Lung microvascular endothelial cell (primary cell): ENCODE measurements at regions not wholly inside any gene's neighbourhood (a gene's known extent, or its start where the extent isn't known, plus 50 kb on each side); places are given as distances from the start of the nearest gene placed in this dataset.

Experiments
- DNase-seq, 2 donors: peaks; one replicate each; pipeline versions ENCODE4 v3.0.0 to v3.0.0-alpha.2; 2010; ENCODE audit warnings: low read depth in 2 of 2

DNA sequence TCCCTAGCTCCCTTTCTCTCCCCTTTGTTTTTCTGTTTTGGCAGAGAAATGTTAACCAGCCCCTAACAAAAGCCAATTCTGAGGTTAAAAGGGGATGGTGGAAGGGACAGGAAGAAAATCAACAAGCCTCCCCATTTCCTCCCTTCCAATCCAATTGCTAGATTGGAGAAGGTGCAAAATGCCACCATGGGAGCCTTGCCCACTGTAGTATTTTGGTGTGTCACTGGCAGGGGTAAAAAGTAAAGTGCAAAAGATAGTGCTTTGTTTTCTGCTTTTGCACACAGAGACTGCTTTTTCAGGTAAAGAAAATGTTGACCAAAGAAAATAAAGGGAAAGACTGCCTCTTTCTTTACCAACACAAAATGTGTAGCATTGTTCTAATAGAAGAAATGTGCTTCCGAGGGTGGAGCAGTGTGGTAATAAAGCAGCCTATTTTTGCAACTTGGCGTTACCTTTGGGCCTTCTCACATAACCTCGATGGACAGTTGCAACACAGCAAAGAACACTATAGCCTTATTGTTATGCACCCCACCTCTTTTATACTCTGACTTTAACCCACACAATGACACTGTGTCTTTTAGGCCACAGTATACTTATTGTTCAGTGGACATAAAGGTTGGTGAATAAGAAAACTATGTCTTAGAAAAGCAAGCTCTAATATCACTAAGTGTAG lies 861.8 kb downstream of the BCL11A start:
- DNase-seq, result no peak

DNA sequence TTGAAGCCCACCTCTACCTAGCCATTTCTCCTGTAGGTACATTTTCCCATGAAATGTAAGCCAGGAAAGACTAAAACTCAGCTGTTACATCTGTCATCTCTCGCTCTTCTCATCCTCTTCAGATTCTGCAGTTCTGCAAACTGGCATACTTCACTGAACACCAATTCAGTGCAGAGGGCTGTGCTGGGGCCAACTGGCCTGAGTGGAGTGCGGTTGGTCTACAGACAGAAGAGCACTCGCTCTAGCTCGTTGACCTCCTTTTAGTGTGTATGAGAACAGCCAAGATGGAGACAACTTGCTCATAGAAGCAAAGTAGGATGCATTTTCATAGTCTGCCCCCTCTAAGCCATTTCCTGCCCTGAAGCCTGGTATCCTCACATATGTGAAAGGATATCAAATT lies 862.6 kb downstream of the BCL11A start:
- DNase-seq, result no peak

DNA sequence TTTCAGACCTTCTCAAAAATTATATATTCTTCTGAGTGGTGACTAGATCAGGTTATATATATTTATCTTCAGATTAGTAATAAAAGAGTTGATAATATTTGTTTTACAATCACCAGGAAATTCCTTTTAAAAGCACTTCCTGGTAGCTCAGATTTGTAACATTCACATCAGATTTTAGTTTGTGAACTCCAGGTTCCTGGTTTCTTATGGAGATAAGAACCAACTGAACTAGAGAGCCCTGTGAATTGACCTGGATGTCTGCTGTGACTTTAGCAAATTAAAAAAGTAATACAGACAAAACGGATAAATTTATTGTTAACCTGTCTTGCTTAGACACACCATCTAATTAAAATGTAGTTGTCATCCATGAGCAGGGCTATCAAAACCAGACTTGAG lies 868.7 kb downstream of the BCL11A start:
- peak in 1 of 2 donors; percentile 7 for DNase-seq

DNA sequence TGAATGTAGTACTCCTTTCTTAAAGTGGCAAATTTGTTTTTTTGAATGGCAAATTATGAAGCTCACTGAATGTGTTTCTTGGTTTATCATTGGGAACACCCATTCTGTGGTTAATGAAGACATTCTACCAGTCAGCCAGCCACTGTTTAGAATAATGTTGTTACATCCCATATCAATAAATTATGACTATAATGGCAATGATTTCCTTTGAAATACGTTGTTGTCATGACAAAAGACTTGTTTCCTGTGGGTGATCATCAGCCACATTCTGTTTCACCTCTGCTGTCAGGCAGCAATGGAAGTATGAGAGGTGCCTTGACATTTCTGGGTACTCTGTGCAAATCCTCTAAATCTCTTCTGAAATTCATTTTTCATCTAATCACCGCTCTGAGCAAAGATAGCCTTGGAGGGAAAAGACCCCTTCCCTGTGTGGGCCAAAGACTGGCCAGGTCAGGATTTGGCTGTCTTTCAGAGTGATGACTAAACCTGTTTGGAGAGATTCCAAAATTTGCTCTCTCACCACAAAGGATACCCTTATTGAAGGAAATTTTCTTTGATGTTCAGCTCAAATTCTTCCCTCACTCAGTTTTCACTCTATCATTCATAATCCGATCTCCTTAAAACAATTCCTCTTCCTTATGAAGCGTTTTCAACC lies 869.2 kb downstream of the BCL11A start:
- peak in 1 of 2 donors; percentile 63 for DNase-seq

DNA sequence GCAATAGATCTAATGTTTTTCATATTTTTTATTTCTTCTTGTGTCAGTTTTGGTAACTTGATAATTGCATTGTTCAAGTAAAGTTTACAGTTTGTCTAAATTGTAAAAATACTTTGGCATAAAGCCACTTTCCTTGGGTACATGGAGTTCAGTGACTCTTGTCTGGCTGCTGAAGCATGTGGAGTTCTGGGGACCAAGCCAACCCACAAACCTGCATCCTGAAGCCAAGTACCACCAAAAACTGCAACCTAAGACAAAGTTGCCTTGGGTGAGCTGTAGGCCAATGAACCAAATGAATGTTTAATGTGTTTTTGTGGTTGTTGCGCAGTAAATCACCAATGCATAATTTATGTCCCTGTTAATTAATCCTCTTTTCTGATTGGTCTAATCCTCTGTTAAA lies 872.6 kb downstream of the BCL11A start:
- no peak for DNase-seq

DNA sequence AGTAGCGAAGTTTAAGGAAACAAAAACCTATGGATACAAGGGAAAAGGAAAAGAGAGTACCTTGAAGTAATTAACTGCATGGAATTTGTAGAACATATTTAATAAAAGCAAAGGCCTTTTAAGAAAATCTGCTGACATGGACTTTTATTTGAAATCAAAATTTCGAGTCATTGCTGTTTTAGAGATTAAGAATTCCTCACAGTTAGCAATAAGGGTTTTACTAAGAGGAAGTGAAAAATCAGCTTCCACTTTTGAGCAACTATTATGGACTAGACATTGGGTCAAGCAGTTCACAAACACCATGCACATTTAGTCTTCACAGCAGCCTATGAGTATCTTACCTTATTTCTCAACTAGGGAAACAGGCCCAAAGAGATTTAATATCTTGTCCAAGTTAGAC lies 876.3 kb downstream of the BCL11A start:
- no peak for DNase-seq

DNA sequence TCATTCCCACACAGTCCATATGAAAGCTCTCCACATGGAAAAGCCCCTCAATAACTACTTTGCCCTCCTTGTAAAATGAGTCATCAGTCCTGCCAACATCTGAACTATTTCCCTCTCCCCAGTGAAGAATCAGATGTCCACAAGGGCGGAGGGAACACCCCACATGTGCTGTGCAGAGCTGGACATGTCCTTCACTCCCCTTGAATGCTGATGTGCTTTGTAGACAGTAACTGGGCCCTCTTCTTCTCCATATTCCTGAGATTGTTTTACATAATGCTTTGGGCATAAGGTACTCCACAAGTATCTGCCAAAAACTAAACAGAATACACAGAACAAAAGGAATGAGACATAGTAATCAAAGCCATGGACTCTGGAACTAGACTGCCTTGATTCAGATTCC lies 879.4 kb downstream of the BCL11A start:
- DNase-seq, result no peak

DNA sequence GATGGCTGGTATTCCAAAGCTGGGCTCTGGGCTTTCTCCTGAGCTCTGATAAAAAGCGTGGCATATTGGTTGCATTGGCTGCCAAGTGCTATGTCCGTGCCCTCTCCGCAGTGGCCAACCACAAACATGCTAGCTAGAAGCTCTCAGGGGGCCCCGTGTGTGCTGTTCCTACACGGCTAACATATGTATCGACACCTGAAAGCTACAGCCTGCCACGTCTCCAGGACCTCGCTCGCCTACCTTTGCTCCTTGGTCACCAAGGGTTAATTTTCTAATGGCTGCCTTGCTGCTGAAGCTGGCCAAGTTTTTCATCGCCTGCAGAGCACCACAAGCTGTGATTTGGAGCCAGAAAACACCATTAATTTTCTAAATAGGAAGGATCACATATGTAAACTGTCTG lies 888.4 kb downstream of the BCL11A start:
- no peak for DNase-seq

DNA sequence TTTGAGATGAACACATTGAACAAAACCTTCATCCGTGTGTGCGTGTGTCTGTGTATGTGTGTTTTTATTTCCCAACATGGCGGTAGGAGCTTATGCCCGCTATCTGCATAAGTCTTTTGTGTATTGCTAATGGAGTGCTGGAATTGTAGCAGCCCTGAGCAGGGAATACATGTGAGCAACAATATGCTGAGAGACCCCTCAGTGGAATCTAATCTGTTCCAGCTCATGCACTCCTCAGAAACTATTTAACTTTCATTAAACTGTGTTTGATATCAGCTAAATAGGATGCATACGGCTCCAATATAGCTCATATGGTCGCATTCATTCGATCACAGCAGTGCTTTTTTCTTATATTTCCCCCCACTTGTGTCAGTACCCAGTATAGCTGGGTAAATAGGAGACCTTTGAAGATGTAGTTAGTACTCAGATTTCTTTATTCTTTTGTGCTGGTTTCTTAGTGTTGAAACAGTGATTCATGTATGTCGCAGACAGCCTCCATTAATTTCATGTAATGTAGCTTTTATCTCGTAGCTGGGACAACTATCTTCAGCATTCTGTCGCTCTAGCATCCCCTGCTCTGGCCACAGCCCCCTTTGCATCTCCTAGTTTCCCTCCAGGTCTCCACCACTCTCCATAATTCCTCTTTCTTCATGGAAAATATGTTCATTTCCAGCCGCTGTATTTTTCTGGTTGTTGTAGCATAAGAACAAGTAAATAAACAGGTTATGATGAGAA lies 891.2 kb downstream of the BCL11A start:
- no peak for DNase-seq

DNA sequence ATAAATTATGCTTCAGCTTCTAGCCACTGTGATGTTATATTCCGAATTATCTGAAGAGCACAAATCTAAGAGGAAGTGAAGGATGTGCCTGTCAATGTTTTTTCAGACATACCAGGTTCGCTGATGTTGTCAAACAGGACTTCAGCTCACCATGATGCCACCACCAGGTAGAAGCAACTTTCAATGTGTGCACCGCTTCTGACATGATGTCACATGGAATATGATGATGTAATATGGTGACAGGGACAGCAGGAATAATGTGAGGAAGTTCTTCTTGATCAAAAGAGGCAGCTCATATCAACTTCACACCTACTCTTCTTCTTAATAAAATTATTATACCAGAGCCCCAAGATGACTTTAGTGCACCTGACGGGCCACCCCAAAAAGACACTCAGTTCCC lies 893.2 kb downstream of the BCL11A start:
- no peak for DNase-seq

DNA sequence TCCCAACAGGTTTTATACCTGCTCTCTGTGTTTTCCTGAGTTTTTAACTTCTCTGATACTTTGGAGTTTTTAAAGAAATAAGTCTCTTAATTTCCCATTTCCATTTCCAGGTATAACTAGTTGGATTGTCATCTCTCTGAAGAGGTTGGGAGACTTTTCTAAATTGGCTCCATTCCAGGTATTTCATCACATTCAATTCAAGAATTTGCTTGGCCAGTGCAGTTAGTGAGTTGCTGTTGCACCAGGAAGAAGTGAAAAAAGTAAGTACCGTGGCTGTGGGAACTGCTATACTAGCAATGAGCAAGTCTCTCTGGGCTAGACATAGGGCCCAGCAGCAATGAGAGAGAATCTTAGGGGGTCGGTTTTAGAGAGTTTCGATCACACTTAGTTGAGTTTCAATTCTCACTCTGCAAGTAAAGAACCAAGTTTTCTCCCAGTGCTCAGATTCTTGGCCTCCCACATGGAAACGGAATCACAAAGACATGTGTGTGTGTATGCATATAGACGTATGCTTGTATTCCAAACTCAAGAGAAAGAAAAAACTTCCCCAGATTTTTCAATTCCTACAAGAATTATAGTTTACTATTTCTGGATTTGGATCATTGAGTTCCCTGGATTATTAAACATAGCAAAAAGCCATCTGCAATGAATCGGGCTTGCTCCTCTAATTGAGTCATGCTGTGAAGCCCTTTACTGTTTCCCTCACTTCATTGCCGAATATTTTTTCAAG lies 894.4 kb downstream of the BCL11A start:
- DNase-seq, result no peak

DNA sequence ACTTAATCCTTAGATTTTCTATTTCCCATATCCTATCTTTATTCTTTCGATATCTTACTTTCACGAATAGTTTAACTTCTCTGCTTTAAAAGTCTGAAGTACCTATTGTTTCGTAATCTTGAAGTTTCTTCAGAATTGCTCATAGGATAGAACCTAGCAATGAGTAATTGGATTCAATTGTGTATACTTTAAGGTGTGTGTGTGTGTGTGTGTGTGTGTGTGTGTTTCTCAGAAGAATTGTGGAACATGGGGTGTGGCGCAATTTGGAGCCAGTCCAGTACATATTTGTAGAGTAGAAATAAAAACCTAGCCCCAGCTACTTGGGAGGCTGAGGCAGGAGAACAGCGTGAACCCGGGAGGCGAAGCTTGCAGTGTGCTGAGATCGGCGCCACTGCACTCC lies 897.6 kb downstream of the BCL11A start:
- DNase-seq, result no peak

DNA sequence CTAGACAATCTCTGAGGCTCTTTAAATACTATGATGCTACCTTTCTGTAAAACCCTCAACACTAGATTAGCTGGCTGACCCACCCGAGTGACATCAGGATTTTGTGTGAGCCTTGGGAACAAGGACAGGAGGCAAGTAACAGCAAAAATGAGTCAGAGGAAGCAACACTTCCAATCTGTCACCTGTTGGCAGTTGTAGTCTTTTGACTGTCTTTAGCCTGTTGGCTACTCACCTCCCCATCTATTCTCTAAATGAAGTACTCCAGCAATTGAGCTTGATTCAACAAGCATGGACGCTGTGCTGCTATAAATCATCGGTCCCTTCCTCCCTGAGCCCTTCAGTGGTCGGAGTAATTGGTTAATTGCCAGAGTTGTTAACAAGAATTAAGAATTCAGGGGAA lies 898.7 kb downstream of the BCL11A start:
- DNase-seq, result no peak

DNA sequence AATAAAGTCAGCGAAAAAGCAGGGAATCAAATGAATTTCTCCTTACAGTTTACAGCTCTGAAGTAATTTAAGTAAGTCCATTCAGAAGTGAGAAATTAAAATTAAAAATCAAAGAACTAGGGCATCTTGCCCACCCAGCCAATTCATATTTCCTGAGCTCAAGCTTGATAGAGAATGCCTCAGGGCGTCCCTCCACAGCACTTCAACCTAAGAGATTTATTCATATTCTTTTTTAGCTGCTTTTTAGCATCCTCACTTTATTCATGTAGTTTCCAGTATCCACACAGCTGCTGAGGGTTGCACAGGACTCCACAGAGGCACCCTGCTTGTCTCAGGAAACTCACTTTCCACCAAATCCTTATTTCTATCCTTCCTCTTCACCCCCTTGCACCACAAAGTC lies 900.3 kb downstream of the BCL11A start:
- DNase-seq, result no peak

DNA sequence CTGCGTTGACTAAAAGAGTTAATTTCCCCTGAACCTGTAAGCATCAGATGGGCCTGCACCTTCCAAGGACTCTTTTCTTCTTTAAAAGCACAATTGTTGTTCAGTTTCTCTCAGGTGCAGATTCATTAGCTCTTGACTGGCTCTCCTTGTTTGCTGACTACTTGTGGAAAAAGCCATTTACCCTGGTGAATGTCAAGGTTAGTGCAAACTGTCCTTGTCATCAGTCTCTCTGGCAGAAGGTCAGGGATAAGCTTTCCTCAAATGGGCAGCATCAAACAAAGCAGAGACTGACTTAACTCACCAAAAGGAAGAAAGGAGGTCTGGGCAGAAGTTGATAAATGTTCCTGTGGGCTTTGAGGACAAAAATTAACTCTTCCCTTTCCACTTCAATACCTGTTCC lies 922.7 kb downstream of the BCL11A start:
- no peak for DNase-seq

DNA sequence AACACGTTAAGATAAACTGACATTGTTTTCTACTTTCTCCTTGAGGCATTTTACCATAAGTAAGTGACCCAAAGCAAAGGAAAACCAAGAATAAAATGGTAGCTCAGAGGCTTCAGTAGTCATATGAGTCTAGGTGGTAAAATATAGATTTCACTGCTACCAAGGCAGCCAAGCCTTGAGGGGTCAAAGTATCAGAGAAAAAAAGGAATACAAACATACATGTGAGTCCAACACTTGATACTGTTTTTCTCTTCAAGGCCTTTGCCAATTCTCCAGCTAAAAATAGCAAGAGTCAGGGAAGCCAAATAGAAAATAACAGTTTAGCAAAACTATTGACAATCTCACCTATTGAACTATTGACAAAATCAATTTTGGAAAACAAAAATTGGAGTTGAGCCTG lies 925.9 kb downstream of the BCL11A start:
- DNase-seq, result no peak

DNA sequence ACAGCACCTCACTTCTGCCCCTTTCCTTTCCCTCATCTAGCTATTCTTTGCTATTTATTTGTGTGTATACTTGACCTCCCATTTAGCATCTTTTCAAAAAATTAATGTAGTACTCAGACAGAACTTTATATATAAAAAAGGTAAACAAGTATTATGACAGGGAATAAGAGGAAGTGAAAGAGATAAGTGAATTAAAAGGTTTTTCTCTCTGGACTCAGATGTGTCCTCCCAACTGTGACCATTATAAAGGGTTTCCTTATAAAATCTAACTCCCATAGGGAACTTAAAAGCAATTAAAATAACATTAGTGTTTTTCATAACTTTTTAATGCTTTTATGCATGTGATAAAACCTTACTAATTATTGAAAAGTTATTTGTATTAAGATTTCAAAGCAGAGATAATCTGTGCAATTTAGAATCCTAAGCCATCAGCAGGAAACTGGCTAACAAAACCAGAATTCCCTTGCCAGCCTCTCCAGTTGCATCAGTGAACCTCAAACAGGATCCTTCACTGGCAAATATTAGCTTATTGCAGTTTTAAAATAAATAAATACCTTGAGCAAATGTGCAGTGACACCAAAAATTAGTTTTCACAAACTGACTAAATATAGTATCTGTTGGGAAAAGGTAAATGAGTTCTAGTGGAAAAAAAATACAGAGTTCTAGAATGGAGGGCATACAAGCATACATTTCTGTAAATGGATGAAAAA lies 930.7 kb downstream of the BCL11A start:
- DNase-seq, result no peak

DNA sequence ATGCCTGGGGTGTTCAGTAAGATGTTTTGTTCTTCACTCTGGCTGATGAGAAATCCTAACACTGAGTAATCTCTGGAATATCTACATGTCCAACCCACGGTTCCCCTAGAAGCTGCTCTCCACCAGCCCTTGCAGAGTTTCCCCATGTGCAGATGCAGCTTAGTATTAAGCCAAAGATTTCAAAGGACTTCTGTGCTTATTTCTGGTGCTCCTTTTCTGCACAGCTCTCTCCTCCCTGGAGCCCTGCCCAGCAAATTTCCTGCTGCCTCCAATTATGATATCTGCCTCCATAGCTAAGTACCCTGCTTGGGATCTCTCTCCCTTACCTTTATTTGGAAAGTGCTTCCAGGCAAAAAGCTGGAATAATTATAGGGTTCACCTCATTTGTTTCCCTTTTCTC lies 949.3 kb downstream of the BCL11A start:
- DNase-seq, result no peak

DNA sequence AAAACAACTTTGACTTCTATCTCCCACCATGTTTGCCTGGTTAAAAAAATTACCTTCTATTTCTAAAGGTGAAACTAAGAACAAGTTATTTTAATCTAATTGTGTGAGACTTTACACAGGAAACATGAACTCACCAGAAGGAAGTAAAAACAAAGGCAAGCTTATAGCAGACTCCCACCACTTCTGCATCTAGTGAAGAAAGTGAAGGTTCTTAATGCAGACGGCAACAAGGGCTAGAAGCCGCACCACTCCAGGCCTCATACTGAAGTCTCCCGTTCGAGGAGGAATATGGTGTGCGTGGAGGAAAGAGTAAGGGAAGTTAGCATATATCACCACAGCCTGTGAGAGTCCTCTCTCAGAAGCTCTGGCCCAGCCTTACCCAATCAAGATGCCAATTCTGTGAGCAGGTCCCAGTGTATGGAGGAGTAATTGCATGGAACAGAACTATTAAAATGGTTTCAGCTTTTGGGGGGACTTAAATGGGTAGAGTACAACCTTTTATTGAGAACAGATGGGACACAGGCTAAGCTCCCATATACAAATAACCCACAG lies 958.7 kb downstream of the BCL11A start:
- no peak for DNase-seq

DNA sequence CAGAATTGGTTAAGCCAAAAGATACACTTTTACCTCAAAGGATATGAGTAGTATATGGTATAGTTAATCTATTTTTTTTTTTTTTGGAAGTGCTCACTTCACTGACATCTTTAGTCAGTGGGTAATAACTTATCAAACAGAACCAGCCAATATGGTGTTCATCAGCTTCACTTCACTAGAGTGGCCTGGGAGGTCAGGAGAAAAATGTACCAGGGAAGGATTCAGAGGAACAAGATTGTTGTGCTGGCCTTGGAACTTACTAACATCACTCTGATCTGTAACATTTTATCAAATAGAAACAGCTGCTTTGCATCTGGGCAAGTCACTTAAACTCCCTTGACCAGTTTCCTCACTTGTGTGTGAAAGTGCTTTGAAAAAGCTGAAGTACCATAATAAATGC lies 962.7 kb downstream of the BCL11A start:
- no peak for DNase-seq

DNA sequence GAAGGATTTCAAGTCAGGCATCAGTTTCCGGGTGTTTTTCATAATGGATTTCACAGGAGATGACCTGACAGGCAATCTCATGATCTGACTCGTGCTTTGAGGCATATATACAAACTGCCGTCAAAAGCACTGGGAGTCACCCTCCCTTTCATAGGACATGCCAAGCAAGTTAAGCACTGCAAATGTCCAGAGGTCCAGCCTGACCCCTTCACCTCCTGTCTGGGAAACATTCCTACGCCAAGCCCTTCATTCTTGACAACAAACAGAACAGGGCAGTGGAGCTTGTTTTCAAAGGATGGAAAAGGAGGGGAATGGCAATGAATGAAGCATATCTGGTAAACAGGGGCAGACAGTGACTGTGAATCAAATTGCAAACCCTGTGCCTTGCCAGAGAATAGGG lies 963.6 kb downstream of the BCL11A start:
- DNase-seq, result no peak
